Calu3 (cell line): ENCODE measurements at regions not wholly inside any gene's neighbourhood (a gene's known extent, or its start where the extent isn't known, plus 50 kb on each side); places are given as distances from the start of the nearest gene placed in this dataset.
"Not testable (repeated sequence)": the region's sequence is repeated elsewhere in the genome, so short reads cannot be mapped to it uniquely, and the experiment has no call there.

ENCODE experiments used
- BruUV-seq: library from RNA; stranded (reverse); fragments of 400-500 nt; replicated peaks from 2 replicates; lab custom pipeline; 2021; lab: Mats Ljungman, UMichigan
- CTCF ChIA-PET: fragments of 300-600 bp; sonication (Branson Sonifier 250); formaldehyde crosslinking; loops from one replicate; lab custom pipeline; 2022; ENCODE audit warnings: antibody characterized with exemption; lab: Charles Lee
- DNase-seq: peaks from one replicate; pipeline ENCODE4 v3.0.0; 2022
- H3K27ac Mint-ChIP-seq: one replicate; pipeline ENCODE4 v1.8.0; 2022; ENCODE audit warnings: mixed read lengths; ENCODE audit not compliant: unreplicated experiment
- H3K27me3 Mint-ChIP-seq: one replicate; pipeline ENCODE4 v1.8.0; 2022; ENCODE audit warnings: mixed read lengths; ENCODE audit not compliant: unreplicated experiment
- H3K36me3 Mint-ChIP-seq: one replicate; pipeline ENCODE4 v1.8.0; 2022; ENCODE audit warnings: mild to moderate bottlenecking, moderate library complexity, mixed read lengths; ENCODE audit not compliant: insufficient read depth, unreplicated experiment
- H3K4me1 Mint-ChIP-seq: one replicate; pipeline ENCODE4 v1.8.0; 2022; ENCODE audit warnings: mild to moderate bottlenecking, low read depth, mixed read lengths; ENCODE audit not compliant: unreplicated experiment
- H3K4me3 Mint-ChIP-seq: one replicate; pipeline ENCODE4 v1.8.0; 2022; ENCODE audit warnings: mild to moderate bottlenecking, low read depth, moderate library complexity, mixed read lengths; ENCODE audit not compliant: unreplicated experiment
- H3K9me3 Mint-ChIP-seq: one replicate; pipeline ENCODE4 v1.8.0; 2022; ENCODE audit warnings: low read depth, mixed read lengths; ENCODE audit not compliant: unreplicated experiment
- intact Hi-C: fragments of 100-400 bp; cut with micrococcal nuclease; formaldehyde crosslinking; loops from one replicate; pipeline ENCODE4 v1.10.0; 2022; ENCODE audit not compliant: unreplicated experiment
- TF ChIP-seq, protein P1 (sequence below): fragments of 200-600 bp; IDR thresholded peaks from one replicate; pipeline ENCODE4 v1.8.0; 2022; ENCODE audit warnings: antibody characterized with exemption; ENCODE audit not compliant: unreplicated experiment

DNA sequence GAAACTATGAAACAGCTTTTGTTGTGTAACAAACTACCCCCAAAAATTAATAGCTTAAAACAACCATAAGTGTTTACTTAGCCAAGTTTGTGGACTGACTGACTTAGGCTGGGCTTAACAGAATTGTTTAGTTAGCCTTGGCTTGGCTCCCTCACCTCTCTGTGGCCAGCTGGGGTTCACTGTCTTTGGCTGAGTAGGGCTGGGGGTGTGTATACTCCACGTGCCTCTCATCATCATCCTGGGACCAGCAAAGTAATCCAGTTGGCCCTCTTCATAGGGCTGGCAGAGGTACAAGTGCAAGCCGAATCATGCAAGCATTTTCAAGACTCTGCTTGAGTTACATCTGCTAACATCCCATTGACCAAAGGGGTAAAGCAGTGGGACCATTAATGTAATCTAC, 252.3 kb downstream of the BRINP2 start:
- Mint-ChIP-seq H3K27ac (no peak overlapping the region), H3K36me3 (no peaks in the 10 kb centered on the region), H3K27me3 (peaks cover 51% of the 10 kb centered on the region), H3K4me1 (no peaks in the 10 kb centered on the region), H3K9me3 (no peaks in the 10 kb centered on the region), H3K4me3 (no peak overlapping the region)
- BruUV-seq = no TSS peak
- CTCF ChIA-PET = interaction anchor here (0.8 kb wide), 1 partner anchor 10 kb away, joined by 3 read pairs; no protein-coding TSS in a partner anchor
- no peak for DNase-seq
- TF ChIP-seq, protein P1, sequence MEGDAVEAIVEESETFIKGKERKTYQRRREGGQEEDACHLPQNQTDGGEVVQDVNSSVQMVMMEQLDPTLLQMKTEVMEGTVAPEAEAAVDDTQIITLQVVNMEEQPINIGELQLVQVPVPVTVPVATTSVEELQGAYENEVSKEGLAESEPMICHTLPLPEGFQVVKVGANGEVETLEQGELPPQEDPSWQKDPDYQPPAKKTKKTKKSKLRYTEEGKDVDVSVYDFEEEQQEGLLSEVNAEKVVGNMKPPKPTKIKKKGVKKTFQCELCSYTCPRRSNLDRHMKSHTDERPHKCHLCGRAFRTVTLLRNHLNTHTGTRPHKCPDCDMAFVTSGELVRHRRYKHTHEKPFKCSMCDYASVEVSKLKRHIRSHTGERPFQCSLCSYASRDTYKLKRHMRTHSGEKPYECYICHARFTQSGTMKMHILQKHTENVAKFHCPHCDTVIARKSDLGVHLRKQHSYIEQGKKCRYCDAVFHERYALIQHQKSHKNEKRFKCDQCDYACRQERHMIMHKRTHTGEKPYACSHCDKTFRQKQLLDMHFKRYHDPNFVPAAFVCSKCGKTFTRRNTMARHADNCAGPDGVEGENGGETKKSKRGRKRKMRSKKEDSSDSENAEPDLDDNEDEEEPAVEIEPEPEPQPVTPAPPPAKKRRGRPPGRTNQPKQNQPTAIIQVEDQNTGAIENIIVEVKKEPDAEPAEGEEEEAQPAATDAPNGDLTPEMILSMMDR = no peak
- intact Hi-C loops = no loop called here

DNA sequence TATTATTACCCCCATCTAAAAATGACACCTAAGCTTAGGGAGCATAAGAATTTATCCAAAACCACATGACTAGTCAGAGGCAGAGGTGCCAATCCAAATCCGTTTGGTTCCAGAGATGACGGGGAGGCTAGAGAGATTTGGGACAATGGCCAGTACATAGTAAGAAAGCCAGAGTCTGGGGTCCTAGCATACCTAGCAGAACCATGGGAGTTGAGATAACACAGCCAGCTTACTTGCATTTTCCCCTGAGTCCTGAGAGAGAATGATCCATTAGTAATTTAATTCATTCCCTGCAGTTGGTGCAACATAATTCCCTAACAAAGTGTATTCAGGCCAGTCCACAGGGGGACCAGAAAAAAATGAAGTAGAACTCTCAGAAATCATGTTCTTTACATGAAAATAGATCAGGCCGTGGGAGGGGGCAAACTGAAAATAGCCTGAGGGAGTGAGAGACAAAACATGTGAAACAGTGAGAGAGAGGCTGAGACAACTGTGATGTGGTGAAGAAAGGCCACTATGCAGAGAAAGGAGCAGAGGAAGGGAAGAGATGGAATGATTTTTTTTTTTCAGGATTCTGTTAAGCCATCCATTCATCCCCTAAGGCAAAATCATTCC, 243.3 kb downstream of the BRINP2 start:
- no peak overlapping the region for H3K4me3 Mint-ChIP-seq
- H3K27ac Mint-ChIP-seq = no peak overlapping the region
- no peak for DNase-seq
- intact Hi-C loops = no loop called here
- CTCF ChIA-PET = no interaction called here
- no peaks in the 10 kb centered on the region for H3K4me1 Mint-ChIP-seq
- no peaks in the 10 kb centered on the region for H3K36me3 Mint-ChIP-seq
- BruUV-seq = no TSS peak
- H3K27me3 Mint-ChIP-seq = peaks cover 61% of the 10 kb centered on the region
- H3K9me3 Mint-ChIP-seq = no peaks in the 10 kb centered on the region
- TF ChIP-seq, protein P1 = no peak

DNA sequence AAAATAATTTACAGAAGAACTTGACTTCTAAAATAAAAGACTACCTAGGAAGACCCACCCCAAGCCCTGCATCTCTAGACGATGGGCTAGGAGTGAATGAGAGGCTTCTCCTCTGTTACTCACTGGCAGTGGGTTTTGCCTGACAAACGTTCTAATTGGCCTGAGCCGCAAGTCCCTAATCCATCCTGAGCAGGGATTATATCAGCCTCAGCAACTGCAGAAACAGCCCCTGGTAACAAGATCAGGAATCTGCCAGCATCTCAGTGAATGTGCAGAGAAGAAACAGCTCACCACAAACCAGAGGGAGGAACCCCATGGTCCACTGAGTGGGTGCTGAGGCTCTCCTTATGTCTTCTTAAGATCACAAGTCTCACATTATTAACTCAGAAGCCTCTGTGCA, 240.6 kb downstream of the BRINP2 start:
- Mint-ChIP-seq H3K27me3 (peaks cover 47% of the 10 kb centered on the region), H3K4me3 (no peak overlapping the region), H3K27ac (no peak overlapping the region), H3K36me3 (no peaks in the 10 kb centered on the region), H3K4me1 (no peaks in the 10 kb centered on the region), H3K9me3 (peaks cover 7% of the 10 kb centered on the region)
- no TSS peak for BruUV-seq
- intact Hi-C loops = no loop called here
- DNase-seq = no peak
- CTCF ChIA-PET = no interaction called here
- TF ChIP-seq, protein P1 = no peak

DNA sequence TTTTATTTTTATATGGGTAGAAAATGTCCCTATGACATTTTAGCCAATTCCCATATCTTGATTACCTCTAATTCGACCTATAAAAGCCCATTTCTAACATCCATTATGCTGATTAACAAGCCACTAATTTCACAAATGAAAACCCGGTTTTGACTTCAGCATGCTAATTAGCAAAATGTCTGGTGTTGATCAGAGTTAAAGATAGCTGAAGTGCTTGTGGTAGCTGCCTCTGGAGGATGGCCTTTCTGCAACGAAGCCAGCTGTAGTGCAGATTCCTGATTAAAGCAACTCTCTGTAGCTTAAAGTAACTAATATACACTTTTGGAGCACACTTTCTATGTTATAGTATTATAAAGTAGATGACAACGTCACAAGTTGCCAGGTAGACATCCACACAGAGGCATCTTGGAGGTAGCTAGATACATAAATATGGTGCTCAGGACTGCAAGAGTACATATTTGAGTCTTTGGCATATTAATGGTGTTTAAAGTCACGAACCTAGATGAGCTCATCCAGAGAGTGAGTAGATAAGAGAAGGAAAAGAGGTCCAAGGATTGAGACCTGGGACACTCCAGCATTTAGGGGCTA, 239.5 kb downstream of the BRINP2 start:
- TF ChIP-seq, protein P1 = no peak
- no peak for DNase-seq
- Mint-ChIP-seq H3K27me3 (peaks cover 53% of the 10 kb centered on the region), H3K27ac (no peak overlapping the region), H3K4me1 (no peaks in the 10 kb centered on the region), H3K9me3 (peaks cover 7% of the 10 kb centered on the region), H3K4me3 (no peak overlapping the region), H3K36me3 (no peaks in the 10 kb centered on the region)
- CTCF ChIA-PET = no interaction called here
- intact Hi-C loops = no loop called here
- BruUV-seq = no TSS peak

DNA sequence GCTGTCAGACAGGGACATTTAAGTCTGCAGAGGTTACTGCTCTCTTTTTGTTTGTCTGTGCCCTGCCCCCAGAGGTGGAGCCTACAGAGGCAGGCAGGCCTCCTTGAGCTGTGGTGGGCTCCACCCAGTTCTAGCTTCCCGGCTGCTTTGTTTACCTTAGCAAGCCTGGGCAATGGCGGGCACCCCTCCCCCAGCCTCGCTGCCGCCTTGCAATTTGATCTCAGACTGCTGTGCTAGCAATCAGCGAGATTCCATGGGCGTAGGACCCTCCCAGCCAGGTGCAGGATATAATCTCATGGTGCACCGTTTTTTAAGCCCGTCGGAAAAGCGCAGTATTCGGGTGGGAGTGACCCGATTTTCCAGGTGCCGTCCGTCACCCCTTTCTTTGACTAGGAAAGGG, 235.6 kb downstream of the BRINP2 start:
- H3K27me3 Mint-ChIP-seq = peaks cover 27% of the 10 kb centered on the region
- H3K27ac Mint-ChIP-seq, H3K4me1 Mint-ChIP-seq, DNase-seq, H3K36me3 Mint-ChIP-seq, H3K9me3 Mint-ChIP-seq, H3K4me3 Mint-ChIP-seq, intact Hi-C loops, CTCF ChIA-PET, BruUV-seq: not testable (repeated sequence)
